Vagina (tissue), 2 donors: ENCODE measurements at regions not wholly inside any gene's neighbourhood (a gene's known extent, or its start where the extent isn't known, plus 50 kb on each side); places are given as distances from the start of the nearest gene placed in this dataset.

Source experiments
- DNase-seq, 2 donors: peaks; one replicate each; pipeline ENCODE4 v3.0.0-alpha.2; 2017; ENCODE audit errors: extremely low spot score in 2 of 2
- H3K27ac ChIP-seq: fragments of 200-600 bp; sonication (generic); one replicate; pipeline ENCODE4 v1.5.1; 2019
- H3K27me3 ChIP-seq: fragments of 200-600 bp; sonication (generic); one replicate; pipeline ENCODE4 v1.5.1; 2019
- H3K36me3 ChIP-seq, 2 donors: fragments of 200-600 bp; sonication (generic); one replicate each; pipeline ENCODE4 v1.5.1; 2017 to 2019
- H3K4me1 ChIP-seq: fragments of 200-600 bp; sonication (generic); one replicate; pipeline ENCODE4 v1.5.1; 2019
- H3K4me3 ChIP-seq, 2 donors: fragments of 200-600 bp; sonication (generic); 1 replicate in 1 of 2; 2 replicates in 1 of 2; pipeline ENCODE4 v1.5.1; 2016 to 2019
- H3K9me3 ChIP-seq: fragments of 200-600 bp; sonication (generic); one replicate; pipeline ENCODE4 v1.5.1; 2019
- CTCF ChIP-seq, 3 experiments: fragments of 450-650 bp in 2 of 3; fragments of 200-600 bp in 1 of 3; sonication (generic) in 1 of 3; IDR thresholded peaks; one replicate each; pipeline ENCODE4 v1.5.1; 2017 to 2019; ENCODE audit warnings: antibody characterized with exemption in 3 of 3, mild to moderate bottlenecking in 2 of 3, moderate library complexity in 2 of 3
- POLR2A ChIP-seq, 2 donors: fragments of 450-650 bp; IDR thresholded peaks; one replicate each; pipeline ENCODE4 v1.6.1; 2017; ENCODE audit warnings: antibody characterized with exemption in 2 of 2, mild to moderate bottlenecking in 2 of 2, moderate library complexity in 2 of 2
- POLR2AphosphoS5 ChIP-seq, 2 donors: sonication (generic); formaldehyde crosslinking; IDR thresholded peaks; one replicate each; pipeline ENCODE4 v1.9.0; 2017; ENCODE audit warnings: antibody characterized with exemption in 2 of 2, mild to moderate bottlenecking in 2 of 2, low read depth in 1 of 2; ENCODE audit not compliant: insufficient read depth in 1 of 2
- intact Hi-C: fragments of 100-400 bp; cut with DNase I; formaldehyde crosslinking; loops from one replicate; pipeline ENCODE4 v1.15.1; 2023

GRCh38 chr4:165635951-165636350 is 237.1 kb upstream of the TLL1 start:
- Histone ChIP-seq H3K27ac (no peak overlapping the region), H3K9me3 (no peaks in the 10 kb centered on the region), H3K27me3 (no peaks in the 10 kb centered on the region), H3K4me3 (no peak overlapping the region), H3K36me3 (no peaks in the 10 kb centered on the region), H3K4me1 (no peaks in the 10 kb centered on the region)
- DNase-seq: no peak
- intact Hi-C loops: no loop called here
- TF ChIP-seq CTCF (IDR thresholded peaks at IDR 0.05) (no peak), POLR2A (IDR thresholded peaks at IDR 0.05) (no peak), POLR2AphosphoS5 (IDR thresholded peaks at IDR 0.05; ENCODE audit: insufficient read depth in 1 of 2, low read depth in 1 of 2) (no peak)

- intact Hi-C loops: no loop called here
- H3K9me3 ChIP-seq: no peaks in the 10 kb centered on the region
- no peaks in the 10 kb centered on the region for H3K4me1 ChIP-seq
- no peak overlapping the region for H3K27ac ChIP-seq
- TF ChIP-seq POLR2A (IDR thresholded peaks at IDR 0.05): no peak
- TF ChIP-seq CTCF (IDR thresholded peaks at IDR 0.05): no peak
- TF ChIP-seq POLR2AphosphoS5 (IDR thresholded peaks at IDR 0.05; ENCODE audit: insufficient read depth in 1 of 2, low read depth in 1 of 2): no peak
- no peak for DNase-seq
- H3K27me3 ChIP-seq: no peaks in the 10 kb centered on the region
- H3K36me3 ChIP-seq: no peaks in the 10 kb centered on the region
- no peak overlapping the region for H3K4me3 ChIP-seq
These were observed 221.1 kb upstream of the TLL1 start for GRCh38 chr4:165651901-165652300.

GRCh38 chr4:165654556-165654955 is 218.5 kb upstream of the TLL1 start:
- Histone ChIP-seq H3K27ac (no peak overlapping the region), H3K4me1 (no peaks in the 10 kb centered on the region), H3K4me3 (no peak overlapping the region), H3K36me3 (no peaks in the 10 kb centered on the region), H3K27me3 (no peaks in the 10 kb centered on the region), H3K9me3 (no peaks in the 10 kb centered on the region)
- intact Hi-C loops: no loop called here
- DNase-seq: no peak
- TF ChIP-seq POLR2A (IDR thresholded peaks at IDR 0.05) (no peak), POLR2AphosphoS5 (IDR thresholded peaks at IDR 0.05; ENCODE audit: insufficient read depth in 1 of 2, low read depth in 1 of 2) (no peak), CTCF (IDR thresholded peaks at IDR 0.05) (no peak)

GRCh38 chr4:165656399-165656798 is 216.6 kb upstream of the TLL1 start:
- no peak for TF ChIP-seq POLR2A (IDR thresholded peaks at IDR 0.05)
- TF ChIP-seq POLR2AphosphoS5 (IDR thresholded peaks at IDR 0.05; ENCODE audit: insufficient read depth in 1 of 2, low read depth in 1 of 2): no peak
- TF ChIP-seq CTCF (IDR thresholded peaks at IDR 0.05): no peak
- Histone ChIP-seq H3K9me3 (no peaks in the 10 kb centered on the region), H3K36me3 (no peaks in the 10 kb centered on the region), H3K27me3 (no peaks in the 10 kb centered on the region), H3K27ac (no peak overlapping the region), H3K4me1 (no peaks in the 10 kb centered on the region), H3K4me3 (no peak overlapping the region)
- no peak for DNase-seq
- intact Hi-C loops: no loop called here

- TF ChIP-seq CTCF (IDR thresholded peaks at IDR 0.05) (no peak), POLR2AphosphoS5 (IDR thresholded peaks at IDR 0.05; ENCODE audit: insufficient read depth in 1 of 2, low read depth in 1 of 2) (no peak), POLR2A (IDR thresholded peaks at IDR 0.05) (no peak)
- intact Hi-C loops: no loop called here
- DNase-seq: no peak
- H3K9me3 ChIP-seq: no peaks in the 10 kb centered on the region
- no peaks in the 10 kb centered on the region for H3K36me3 ChIP-seq
- H3K4me1 ChIP-seq: no peaks in the 10 kb centered on the region
- H3K27me3 ChIP-seq: no peaks in the 10 kb centered on the region
- H3K4me3 ChIP-seq: no peak overlapping the region
- no peak overlapping the region for H3K27ac ChIP-seq
These were observed 216.1 kb upstream of the TLL1 start for GRCh38 chr4:165656829-165657490.
